ENCODE measurements at regions not wholly inside any gene's neighbourhood (a gene's known extent, or its start where the extent isn't known, plus 50 kb on each side); places are given as distances from the start of the nearest gene placed in this dataset.

GRCh38 chr4:135670548-135670947, 1469.0 kb upstream of the PABPC4L start:
- TF ChIP-seq POLR2A (IDR thresholded peaks at IDR 0.05), result no peak
- TF ChIP-seq, protein P1, sequence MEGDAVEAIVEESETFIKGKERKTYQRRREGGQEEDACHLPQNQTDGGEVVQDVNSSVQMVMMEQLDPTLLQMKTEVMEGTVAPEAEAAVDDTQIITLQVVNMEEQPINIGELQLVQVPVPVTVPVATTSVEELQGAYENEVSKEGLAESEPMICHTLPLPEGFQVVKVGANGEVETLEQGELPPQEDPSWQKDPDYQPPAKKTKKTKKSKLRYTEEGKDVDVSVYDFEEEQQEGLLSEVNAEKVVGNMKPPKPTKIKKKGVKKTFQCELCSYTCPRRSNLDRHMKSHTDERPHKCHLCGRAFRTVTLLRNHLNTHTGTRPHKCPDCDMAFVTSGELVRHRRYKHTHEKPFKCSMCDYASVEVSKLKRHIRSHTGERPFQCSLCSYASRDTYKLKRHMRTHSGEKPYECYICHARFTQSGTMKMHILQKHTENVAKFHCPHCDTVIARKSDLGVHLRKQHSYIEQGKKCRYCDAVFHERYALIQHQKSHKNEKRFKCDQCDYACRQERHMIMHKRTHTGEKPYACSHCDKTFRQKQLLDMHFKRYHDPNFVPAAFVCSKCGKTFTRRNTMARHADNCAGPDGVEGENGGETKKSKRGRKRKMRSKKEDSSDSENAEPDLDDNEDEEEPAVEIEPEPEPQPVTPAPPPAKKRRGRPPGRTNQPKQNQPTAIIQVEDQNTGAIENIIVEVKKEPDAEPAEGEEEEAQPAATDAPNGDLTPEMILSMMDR (IDR thresholded peaks at IDR 0.05), result no peak
